ENCODE measurements at regions not wholly inside any gene's neighbourhood (a gene's known extent, or its start where the extent isn't known, plus 50 kb on each side); places are given as distances from the start of the nearest gene placed in this dataset.

GRCh38 chr11:71116693-71117040, 135.7 kb downstream of the SHANK2 start:
- Histone ChIP-seq H3K4me1 (ENCODE audit: control insufficient read depth, insufficient read depth, low read length) (no peaks in the 10 kb centered on the region), H3K27ac (ENCODE audit: low read length) (no peak overlapping the region), H3K27me3 (ENCODE audit: control insufficient read depth, insufficient read depth, low read length) (no peaks in the 10 kb centered on the region; the same call in 1 of the 2 replicates), H3K36me3 (ENCODE audit: control insufficient read depth, insufficient read depth, low read length) (no peaks in the 10 kb centered on the region), H3K9me3 (ENCODE audit: control insufficient read depth, insufficient read depth, low read depth, low read length) (no peaks in the 10 kb centered on the region), H3K4me3 (ENCODE audit: low read depth in 2 of 2, low read length in 2 of 2) (no peak overlapping the region)
- BruUV-seq (replicated peaks): no TSS peak
- ChIA-PET POLR2A (no interaction called here), CTCF (no interaction called here)
- intact Hi-C loops (cut with micrococcal nuclease; ENCODE audit: unreplicated experiment) (no loop called here), in situ Hi-C loops (cut with HindIII; ENCODE audit: low pct_unique_long_range_greater_than_20kb, low sequenced_read_pairs) (no loop called here)
- no peak for ATAC-seq
- DNase-seq (ENCODE audit: low read depth, low spot score): no peak
- TF ChIP-seq SIN3A (IDR thresholded peaks at IDR 0.05; ENCODE audit: borderline replicate concordance, insufficient read depth, low read depth, low read length) (no peak), POLR2AphosphoS5 (IDR thresholded peaks at IDR 0.05; ENCODE audit: low read depth, low read length) (no peak), CTCF (IDR thresholded peaks at IDR 0.05) (no peak), REST (IDR thresholded peaks at IDR 0.05; ENCODE audit: insufficient read depth in 1 of 2, low read depth in 2 of 2, low read length in 1 of 2) (no peak), TCF7L2 (IDR thresholded peaks at IDR 0.05; ENCODE audit: low read depth, low read length) (no peak)

GRCh38 chr11:71115770-71116692, 136.3 kb downstream of the SHANK2 start:
- intact Hi-C loops (cut with micrococcal nuclease; ENCODE audit: unreplicated experiment): no loop called here
- Histone ChIP-seq H3K4me1 (ENCODE audit: control insufficient read depth, insufficient read depth, low read length) (no peaks in the 10 kb centered on the region), H3K9me3 (ENCODE audit: control insufficient read depth, insufficient read depth, low read depth, low read length) (no peaks in the 10 kb centered on the region), H3K27ac (ENCODE audit: low read length) (no peak overlapping the region), H3K27me3 (ENCODE audit: control insufficient read depth, insufficient read depth, low read length) (no peaks in the 10 kb centered on the region; the same call in 1 of the 2 replicates), H3K4me3 (ENCODE audit: low read depth in 2 of 2, low read length in 2 of 2) (no peak overlapping the region), H3K36me3 (ENCODE audit: control insufficient read depth, insufficient read depth, low read length) (no peaks in the 10 kb centered on the region)
- TF ChIP-seq REST (IDR thresholded peaks at IDR 0.05; ENCODE audit: insufficient read depth in 1 of 2, low read depth in 2 of 2, low read length in 1 of 2) (no peak), CTCF (IDR thresholded peaks at IDR 0.05) (no peak), TCF7L2 (IDR thresholded peaks at IDR 0.05; ENCODE audit: low read depth, low read length) (no peak)
- no peak for DNase-seq (ENCODE audit: low read depth, low spot score)
- in situ Hi-C loops (cut with HindIII; ENCODE audit: low pct_unique_long_range_greater_than_20kb, low sequenced_read_pairs): no loop called here
- ATAC-seq: no peak
- CTCF ChIA-PET: no interaction called here
- POLR2A ChIA-PET: interaction anchor here (0.6 kb wide), 1 partner anchor 204 kb away, joined by 6 read pairs; no protein-coding TSS in a partner anchor
- BruUV-seq (replicated peaks): no TSS peak
